Peyer's patch (tissue), 4 donors: ENCODE measurements at regions not wholly inside any gene's neighbourhood (a gene's known extent, or its start where the extent isn't known, plus 50 kb on each side); places are given as distances from the start of the nearest gene placed in this dataset.

Experiments
- DNase-seq, 3 donors: peaks; one replicate each; pipeline ENCODE4 v3.0.0-alpha.2; 2017 to 2019
- H3K27ac ChIP-seq, 4 donors: fragments of 200-600 bp; sonication (generic); one replicate each; pipeline ENCODE4 v1.5.1; 2016 to 2019
- H3K27me3 ChIP-seq, 2 donors: fragments of 200-600 bp; sonication (generic); one replicate each; pipeline ENCODE4 v1.5.1; 2019
- H3K36me3 ChIP-seq, 3 donors: fragments of 200-600 bp; sonication (generic); one replicate each; pipeline ENCODE4 v1.5.1; 2016 to 2019
- H3K4me1 ChIP-seq, 4 donors: fragments of 200-600 bp; sonication (generic); one replicate each; pipeline ENCODE4 v1.5.1; 2016 to 2019
- H3K4me3 ChIP-seq, 4 donors: fragments of 200-600 bp; sonication (generic); 1 replicate in 3 of 4; 2 replicates in 1 of 4; pipeline ENCODE4 v1.5.1; 2016 to 2019; ENCODE audit warnings: mild to moderate bottlenecking in 1 of 4
- H3K9me3 ChIP-seq, 4 donors: fragments of 200-600 bp; sonication (generic); one replicate each; pipeline ENCODE4 v1.5.1; 2016 to 2019; ENCODE audit warnings: mild to moderate bottlenecking in 1 of 4
- CTCF ChIP-seq, 6 experiments: fragments of 450-650 bp in 4 of 6; fragments of 200-600 bp in 2 of 6; sonication (generic) in 1 of 6; IDR thresholded peaks; one replicate each; pipeline ENCODE4 v1.5.1; 2017 to 2019; ENCODE audit warnings: antibody characterized with exemption in 6 of 6, mild to moderate bottlenecking in 3 of 6, moderate library complexity in 1 of 6
- POLR2A ChIP-seq, 2 donors: fragments of 450-650 bp; IDR thresholded peaks; one replicate each; pipeline ENCODE4 v1.5.1; 2017; ENCODE audit warnings: antibody characterized with exemption in 2 of 2, mild to moderate bottlenecking in 2 of 2, moderate library complexity in 2 of 2

GRCh38 chr10:6726924-6727323 is 146.8 kb upstream of the PRKCQ start:
- Histone ChIP-seq H3K36me3 (no peaks in the 10 kb centered on the region), H3K9me3 (no peaks in the 10 kb centered on the region), H3K4me1 (no peaks in the 10 kb centered on the region), H3K27ac (no peak overlapping the region), H3K4me3 (no peak overlapping the region), H3K27me3 (no peaks in the 10 kb centered on the region)
- TF ChIP-seq CTCF (IDR thresholded peaks at IDR 0.05), result no peak
- no peak for TF ChIP-seq POLR2A (IDR thresholded peaks at IDR 0.05)
- no peak for DNase-seq

- H3K4me1 ChIP-seq, result no peaks in the 10 kb centered on the region
- peak overlapping the region in 2 of 4 donors; percentile 25 to 52 for H3K27ac ChIP-seq
- no peak overlapping the region for H3K4me3 ChIP-seq
- H3K36me3 ChIP-seq, result no peaks in the 10 kb centered on the region
- H3K9me3 ChIP-seq, result no peaks in the 10 kb centered on the region
- H3K27me3 ChIP-seq, result no peaks in the 10 kb centered on the region
- DNase-seq, result no peak
- TF ChIP-seq POLR2A (IDR thresholded peaks at IDR 0.05) (no peak), CTCF (IDR thresholded peaks at IDR 0.05) (no peak)
These were observed 142.5 kb upstream of the PRKCQ start for GRCh38 chr10:6722616-6723004.

- no peaks in the 10 kb centered on the region for H3K27me3 ChIP-seq
- no peaks in the 10 kb centered on the region for H3K36me3 ChIP-seq
- no peaks in the 10 kb centered on the region for H3K4me1 ChIP-seq
- TF ChIP-seq POLR2A (IDR thresholded peaks at IDR 0.05) (no peak), CTCF (IDR thresholded peaks at IDR 0.05) (no peak)
- DNase-seq, result no peak
- no peaks in the 10 kb centered on the region for H3K9me3 ChIP-seq
- no peak overlapping the region for H3K4me3 ChIP-seq
- peak overlapping the region in 2 of 4 donors; percentile 45 to 52 for H3K27ac ChIP-seq
These were observed 142.0 kb upstream of the PRKCQ start for GRCh38 chr10:6721964-6722615.

- no peaks in the 10 kb centered on the region for H3K36me3 ChIP-seq
- DNase-seq, result peak in 1 of 3 donors; percentile 49
- no peaks in the 10 kb centered on the region for H3K4me1 ChIP-seq
- no peak overlapping the region for H3K4me3 ChIP-seq
- no peak for TF ChIP-seq POLR2A (IDR thresholded peaks at IDR 0.05)
- TF ChIP-seq CTCF (IDR thresholded peaks at IDR 0.05), result no peak
- no peaks in the 10 kb centered on the region for H3K27me3 ChIP-seq
- peak overlapping the region in 2 of 4 donors; percentile 45 to 52 for H3K27ac ChIP-seq
- no peaks in the 10 kb centered on the region for H3K9me3 ChIP-seq
These were observed 141.4 kb upstream of the PRKCQ start for GRCh38 chr10:6721480-6721879.

- TF ChIP-seq POLR2A (IDR thresholded peaks at IDR 0.05), result no peak
- Histone ChIP-seq H3K27ac (no peak overlapping the region), H3K9me3 (no peaks in the 10 kb centered on the region), H3K4me1 (no peaks in the 10 kb centered on the region), H3K4me3 (no peak overlapping the region), H3K36me3 (no peaks in the 10 kb centered on the region), H3K27me3 (no peaks in the 10 kb centered on the region)
- DNase-seq, result no peak
These were observed 139.5 kb upstream of the PRKCQ start for GRCh38 chr10:6719561-6719960.

- no peak overlapping the region for H3K4me3 ChIP-seq
- H3K9me3 ChIP-seq, result no peaks in the 10 kb centered on the region
- TF ChIP-seq CTCF (IDR thresholded peaks at IDR 0.05), result no peak
- no peak for TF ChIP-seq POLR2A (IDR thresholded peaks at IDR 0.05)
- no peak for DNase-seq
- H3K4me1 ChIP-seq, result no peaks in the 10 kb centered on the region
- no peaks in the 10 kb centered on the region for H3K27me3 ChIP-seq
- H3K36me3 ChIP-seq, result no peaks in the 10 kb centered on the region
- no peak overlapping the region for H3K27ac ChIP-seq
These were observed 138.5 kb upstream of the PRKCQ start for GRCh38 chr10:6718550-6718949.
